ENCODE measurements at regions not wholly inside any gene's neighbourhood (a gene's known extent, or its start where the extent isn't known, plus 50 kb on each side); places are given as distances from the start of the nearest gene placed in this dataset.

GRCh38 chr2:217559084-217559483 is 443.7 kb downstream of the TNS1 start:
- intact Hi-C loops (cut with DNase I): no loop called here
- Histone ChIP-seq H3K4me3 (no peak overlapping the region), H3K36me3 (replicated peaks in 1 of 2; ENCODE audit: insufficient read depth in 1 of 2, low read depth in 2 of 2) (no peaks in the 10 kb centered on the region), H3K27me3 (no peaks in the 10 kb centered on the region), H3K4me1 (no peaks in the 10 kb centered on the region), H3K27ac (no peak overlapping the region), H3K9me3 (peaks cover 0 to 8% (median 0%) of the 10 kb centered on the region in 3 donors)
- no peak for TF ChIP-seq CTCF (IDR thresholded peaks at IDR 0.05)
- TF ChIP-seq POLR2A (IDR thresholded peaks at IDR 0.05): no peak
- ATAC-seq (no peak), DNase-seq (no peak)
- WGBS, 2 donors: 40 to 44% methylated on average over 2 of the region's 2 CpGs

GRCh38 chr2:217555081-217555876 is 447.5 kb downstream of the TNS1 start:
- Histone ChIP-seq H3K4me1 (no peaks in the 10 kb centered on the region), H3K36me3 (replicated peaks in 1 of 2; ENCODE audit: insufficient read depth in 1 of 2, low read depth in 2 of 2) (no peaks in the 10 kb centered on the region), H3K27me3 (no peaks in the 10 kb centered on the region), H3K4me3 (no peak overlapping the region), H3K9me3 (no peaks in the 10 kb centered on the region), H3K27ac (no peak overlapping the region)
- intact Hi-C loops (cut with DNase I): no loop called here
- ATAC-seq (no peak), DNase-seq (no peak)
- 58 to 64% methylated on average over 7 of the region's 7 CpGs for WGBS, 2 donors
- TF ChIP-seq CTCF (IDR thresholded peaks at IDR 0.05) (no peak), POLR2A (IDR thresholded peaks at IDR 0.05) (no peak)

- ATAC-seq (no peak), DNase-seq (no peak)
- Histone ChIP-seq H3K9me3 (no peaks in the 10 kb centered on the region), H3K4me1 (no peaks in the 10 kb centered on the region), H3K27ac (no peak overlapping the region), H3K36me3 (replicated peaks in 1 of 2; ENCODE audit: insufficient read depth in 1 of 2, low read depth in 2 of 2) (no peaks in the 10 kb centered on the region), H3K27me3 (no peaks in the 10 kb centered on the region), H3K4me3 (no peak overlapping the region)
- intact Hi-C loops (cut with DNase I): no loop called here
- TF ChIP-seq POLR2A (IDR thresholded peaks at IDR 0.05) (no peak), CTCF (IDR thresholded peaks at IDR 0.05) (no peak)
- WGBS, 2 donors: 60 to 98% methylated on average over 2 of the region's 2 CpGs
These were observed 449.1 kb downstream of the TNS1 start for GRCh38 chr2:217553679-217554078.

GRCh38 chr2:217553202-217553601 is 449.6 kb downstream of the TNS1 start:
- TF ChIP-seq POLR2A (IDR thresholded peaks at IDR 0.05): no peak
- TF ChIP-seq CTCF (IDR thresholded peaks at IDR 0.05): no peak
- no peak overlapping the region for H3K27ac ChIP-seq
- no peaks in the 10 kb centered on the region for H3K4me1 ChIP-seq
- H3K36me3 ChIP-seq (replicated peaks in 1 of 2; ENCODE audit: insufficient read depth in 1 of 2, low read depth in 2 of 2): no peaks in the 10 kb centered on the region
- intact Hi-C loops (cut with DNase I): no loop called here
- 40 to 57% methylated on average over 4 of the region's 4 CpGs for WGBS, 2 donors
- ATAC-seq (no peak), DNase-seq (no peak)
- no peaks in the 10 kb centered on the region for H3K9me3 ChIP-seq
- peaks cover 0 to under 1% of the 10 kb centered on the region in 2 donors for H3K27me3 ChIP-seq
- no peak overlapping the region for H3K4me3 ChIP-seq

GRCh38 chr2:217552081-217552480 is 450.7 kb downstream of the TNS1 start:
- no peak for ATAC-seq
- WGBS, 2 donors: 74 to 79% methylated on average over 4 of the region's 4 CpGs
- H3K27me3 ChIP-seq: peaks cover 0 to 3% of the 10 kb centered on the region in 2 donors
- no peaks in the 10 kb centered on the region for H3K4me1 ChIP-seq
- TF ChIP-seq CTCF (IDR thresholded peaks at IDR 0.05) (no peak), POLR2A (IDR thresholded peaks at IDR 0.05) (no peak)
- no peak overlapping the region for H3K4me3 ChIP-seq
- intact Hi-C loops (cut with DNase I): no loop called here
- DNase-seq: no peak
- H3K9me3 ChIP-seq: no peaks in the 10 kb centered on the region
- H3K36me3 ChIP-seq (replicated peaks in 1 of 2; ENCODE audit: insufficient read depth in 1 of 2, low read depth in 2 of 2): no peaks in the 10 kb centered on the region
- H3K27ac ChIP-seq: no peak overlapping the region

Measured in body of pancreas (tissue), 4 donors.